GM12872 (cell line): ENCODE measurements at regions not wholly inside any gene's neighbourhood (a gene's known extent, or its start where the extent isn't known, plus 50 kb on each side); places are given as distances from the start of the nearest gene placed in this dataset.

Source experiments
- TF ChIP-seq, protein P1 (sequence below): IDR thresholded peaks from 3 replicates; pipeline ENCODE4 v1.5.1; 2011; ENCODE audit warnings: low read depth, mild to moderate bottlenecking, low read length, moderate library complexity; ENCODE audit not compliant: insufficient read depth

DNA sequence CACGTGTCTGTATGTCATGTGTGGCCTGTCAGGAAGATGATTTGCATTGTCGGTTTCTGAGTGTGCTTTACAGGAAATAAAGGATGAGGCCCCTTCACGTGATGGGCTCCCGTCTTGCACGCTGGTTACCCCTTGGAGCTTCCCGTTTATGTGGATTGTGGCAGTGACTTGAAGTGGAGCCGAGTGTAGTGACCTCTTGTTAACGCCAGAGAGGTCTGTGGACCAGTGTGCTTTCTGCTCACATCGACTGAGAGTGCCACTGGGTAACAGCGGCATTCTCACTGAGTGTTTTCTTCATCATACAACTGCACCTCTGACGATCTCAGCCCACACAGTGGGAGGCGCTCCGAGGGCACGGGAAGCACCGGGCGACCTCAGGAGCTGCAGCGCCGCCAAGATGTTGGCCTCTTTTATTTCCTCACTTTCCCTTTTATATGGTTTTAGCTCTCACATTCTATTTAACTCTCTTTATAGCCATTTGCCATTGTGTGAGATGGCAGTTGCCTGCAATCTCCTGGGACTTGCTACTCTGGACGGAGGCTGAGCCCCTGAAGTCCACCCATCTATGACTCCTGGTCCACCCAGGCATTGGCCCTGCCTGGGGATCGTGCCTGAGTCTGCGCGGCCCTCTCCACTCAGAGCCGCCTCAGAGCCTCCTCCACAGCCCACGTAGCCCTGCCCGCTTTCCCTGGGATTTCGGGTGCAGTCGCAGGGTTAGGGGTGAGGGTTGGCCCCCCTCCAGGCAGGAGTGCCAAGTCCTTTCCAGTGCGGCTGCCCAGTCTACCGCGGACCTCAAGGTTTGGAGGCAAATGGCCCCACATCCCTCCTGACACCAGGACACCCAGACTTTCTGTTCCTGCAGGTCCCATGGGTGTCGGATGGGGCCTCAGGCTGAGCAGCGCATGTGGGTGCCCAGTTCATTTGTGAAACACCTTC, 238.9 kb downstream of the ERMARD start:
- TF ChIP-seq, protein P1, sequence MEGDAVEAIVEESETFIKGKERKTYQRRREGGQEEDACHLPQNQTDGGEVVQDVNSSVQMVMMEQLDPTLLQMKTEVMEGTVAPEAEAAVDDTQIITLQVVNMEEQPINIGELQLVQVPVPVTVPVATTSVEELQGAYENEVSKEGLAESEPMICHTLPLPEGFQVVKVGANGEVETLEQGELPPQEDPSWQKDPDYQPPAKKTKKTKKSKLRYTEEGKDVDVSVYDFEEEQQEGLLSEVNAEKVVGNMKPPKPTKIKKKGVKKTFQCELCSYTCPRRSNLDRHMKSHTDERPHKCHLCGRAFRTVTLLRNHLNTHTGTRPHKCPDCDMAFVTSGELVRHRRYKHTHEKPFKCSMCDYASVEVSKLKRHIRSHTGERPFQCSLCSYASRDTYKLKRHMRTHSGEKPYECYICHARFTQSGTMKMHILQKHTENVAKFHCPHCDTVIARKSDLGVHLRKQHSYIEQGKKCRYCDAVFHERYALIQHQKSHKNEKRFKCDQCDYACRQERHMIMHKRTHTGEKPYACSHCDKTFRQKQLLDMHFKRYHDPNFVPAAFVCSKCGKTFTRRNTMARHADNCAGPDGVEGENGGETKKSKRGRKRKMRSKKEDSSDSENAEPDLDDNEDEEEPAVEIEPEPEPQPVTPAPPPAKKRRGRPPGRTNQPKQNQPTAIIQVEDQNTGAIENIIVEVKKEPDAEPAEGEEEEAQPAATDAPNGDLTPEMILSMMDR, result no peak

DNA sequence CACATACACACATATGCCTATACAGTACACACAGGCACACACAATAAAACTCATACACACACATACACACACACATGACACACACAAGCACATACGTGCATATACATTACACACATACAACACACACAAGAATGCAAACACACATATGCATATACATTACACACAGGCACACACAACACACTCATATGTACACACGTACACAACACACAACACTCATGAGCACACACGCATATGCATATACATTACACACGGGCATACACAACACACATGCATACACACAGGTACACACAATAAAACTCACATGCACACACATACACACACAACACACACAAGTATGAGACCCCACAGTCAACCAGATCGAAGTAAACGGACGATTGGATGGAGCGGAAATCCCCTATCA, 238.2 kb downstream of the ERMARD start:
- TF ChIP-seq, protein P1, result no peak

DNA sequence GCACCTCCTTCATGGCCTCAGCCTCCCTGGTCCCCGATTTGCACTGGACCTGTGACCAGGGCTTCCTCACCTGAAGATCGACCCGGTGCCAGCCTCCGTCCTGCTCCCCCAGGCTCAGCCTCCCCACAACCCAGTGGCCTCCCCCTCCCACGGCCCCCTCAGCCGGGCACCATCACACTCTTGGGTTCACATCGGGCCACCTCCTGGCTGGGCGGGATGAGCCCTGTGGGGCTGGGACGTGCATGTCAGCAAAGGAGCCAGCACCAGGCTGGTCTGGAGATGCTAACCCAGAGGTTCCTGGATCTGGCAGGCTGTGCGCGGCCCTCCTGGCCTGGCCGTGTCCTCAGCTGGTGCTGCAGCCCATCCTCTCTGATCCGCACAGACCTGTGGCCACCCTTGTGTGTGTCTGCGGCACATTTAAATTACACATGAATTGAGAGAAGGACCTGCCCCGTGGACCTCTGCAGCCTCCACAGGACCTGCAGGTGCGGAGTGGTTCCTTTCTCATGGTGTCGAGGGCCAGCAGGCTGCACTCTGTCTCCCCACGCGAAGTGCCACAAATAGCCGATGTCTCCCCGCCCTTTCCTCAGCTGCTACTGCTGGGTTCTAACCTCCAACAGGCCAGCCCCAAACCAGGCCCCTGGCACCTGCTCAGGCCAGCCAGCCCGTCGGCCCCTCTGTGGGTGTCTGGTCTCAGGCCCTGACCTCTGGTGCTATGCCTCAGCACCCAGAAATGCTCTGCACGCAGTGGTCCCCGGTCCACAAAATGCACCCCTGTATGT, 237.5 kb downstream of the ERMARD start:
- TF ChIP-seq, protein P1, result no peak

DNA sequence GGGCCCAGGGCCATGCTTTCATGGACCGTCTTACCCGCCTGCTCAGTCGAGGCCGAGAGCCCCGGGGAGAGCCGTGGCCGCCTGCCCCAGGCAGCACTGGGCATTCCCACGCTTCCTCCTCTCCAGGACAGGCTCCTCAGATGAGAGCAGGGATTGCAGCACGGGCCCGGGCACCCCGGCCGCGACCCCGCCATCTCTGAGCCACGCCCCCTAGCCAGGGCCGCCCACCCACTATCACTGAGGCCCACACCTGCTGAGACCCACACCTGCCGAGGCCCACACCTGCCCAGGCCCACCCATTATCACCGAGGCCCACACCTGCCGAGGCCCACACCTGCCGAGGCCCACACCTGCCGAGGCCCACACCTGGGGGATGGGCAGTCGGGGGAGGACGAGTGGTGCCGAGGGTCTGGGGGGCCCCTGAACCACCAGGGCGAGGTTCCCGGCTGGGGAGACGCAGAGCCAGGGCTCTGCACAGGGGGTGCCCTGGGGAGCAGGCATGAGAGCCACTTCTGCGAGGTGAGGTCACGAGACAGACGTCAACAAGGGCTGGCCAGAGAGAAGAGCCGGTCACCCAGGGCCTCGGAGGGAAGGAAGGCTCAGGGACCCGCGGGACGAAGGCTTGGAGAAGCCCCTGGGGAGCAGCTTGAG, 235.6 kb downstream of the ERMARD start:
- TF ChIP-seq, protein P1, result no peak

DNA sequence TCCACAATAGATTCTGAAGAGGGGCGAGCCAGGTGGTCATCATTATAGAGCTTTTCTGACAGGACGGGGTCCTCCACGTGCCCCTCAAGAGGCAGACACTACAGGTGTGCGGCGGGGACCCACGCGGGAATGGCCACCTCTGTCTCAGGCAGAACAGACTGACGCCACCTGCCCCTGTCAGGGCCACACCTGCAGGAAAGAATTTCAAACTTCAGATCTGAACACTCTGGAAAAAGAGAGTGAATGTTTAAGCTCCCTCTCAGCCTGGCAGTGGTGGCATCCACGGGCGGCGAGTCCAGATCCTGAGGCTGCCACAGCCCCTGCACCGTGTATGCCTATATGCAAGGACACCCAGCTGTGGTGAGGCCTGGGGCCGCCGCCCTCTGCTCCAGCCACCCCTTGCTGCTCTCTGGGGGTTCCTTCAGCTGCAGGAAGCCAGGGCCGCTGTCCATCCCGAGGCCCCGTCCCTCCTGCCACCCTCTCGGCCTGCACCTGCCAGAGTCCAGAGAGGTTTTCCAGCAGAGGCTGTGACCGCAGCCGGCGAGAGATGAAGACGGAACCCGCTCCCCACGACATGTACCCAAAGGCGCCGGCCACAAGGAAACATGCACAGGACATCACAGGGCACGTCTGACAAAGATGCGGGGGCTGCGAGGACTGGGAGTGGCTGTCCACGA, 234.9 kb downstream of the ERMARD start:
- TF ChIP-seq, protein P1, result no peak

DNA sequence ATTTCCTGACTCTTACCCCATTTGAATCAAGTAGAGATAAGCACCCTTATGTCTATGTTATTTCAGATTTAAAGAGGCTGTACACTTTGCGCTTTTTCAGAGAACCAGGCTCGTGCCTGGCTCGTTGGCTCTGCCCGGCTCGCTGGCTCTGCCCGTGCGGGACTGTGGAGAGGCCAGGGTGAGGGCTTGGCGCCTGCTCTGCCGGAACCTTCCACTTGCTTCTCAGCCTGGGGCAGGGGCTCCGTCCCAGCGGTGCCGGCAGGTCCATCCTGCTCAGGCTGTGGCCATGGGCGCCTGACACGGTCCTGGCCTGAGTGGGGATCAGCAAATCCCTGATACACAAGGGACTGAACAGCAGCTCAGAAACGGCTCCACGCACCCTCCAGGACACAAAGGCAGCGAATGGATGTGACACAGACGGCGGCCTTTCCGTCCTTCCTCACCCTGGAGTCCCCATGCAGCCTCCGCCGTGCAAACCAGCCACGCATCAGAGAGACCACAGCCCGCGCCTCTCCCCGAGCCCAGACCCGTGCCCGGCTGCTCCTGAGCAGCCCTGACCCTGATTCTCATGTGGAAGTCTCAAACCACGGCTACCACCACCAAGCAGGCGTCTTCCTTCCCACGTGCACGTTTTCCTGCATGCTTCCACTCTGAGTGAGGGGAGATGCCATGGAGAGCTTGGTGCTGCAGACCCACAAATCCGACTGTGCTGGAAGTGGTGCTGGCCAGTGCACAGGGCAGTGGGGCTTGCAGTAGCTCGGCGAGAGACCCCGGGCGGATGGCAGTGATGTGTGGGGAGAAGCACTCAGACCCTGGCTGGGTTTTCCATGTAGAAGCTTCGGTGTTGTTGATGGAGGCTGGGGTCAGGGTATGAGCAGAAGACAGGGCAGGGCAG, 233.9 kb downstream of the ERMARD start:
- TF ChIP-seq, protein P1, result no peak
